ENCODE measurements at regions not wholly inside any gene's neighbourhood (a gene's known extent, or its start where the extent isn't known, plus 50 kb on each side); places are given as distances from the start of the nearest gene placed in this dataset.

GRCh38 chr5:125896368-125896767, 526.8 kb upstream of the GRAMD2B start:
- Histone ChIP-seq H3K4me3 (no peak overlapping the region), H3K36me3 (no peaks in the 10 kb centered on the region), H3K27me3 (no peaks in the 10 kb centered on the region), H3K27ac (no peak overlapping the region), H3K9me3 (no peaks in the 10 kb centered on the region), H3K4me1 (peaks cover 0 to 3% (median 0%) of the 10 kb centered on the region in 4 donors)
- 7 to 72% methylated on average over 3 of the region's 3 CpGs for WGBS, 2 donors
- TF ChIP-seq EP300 (IDR thresholded peaks at IDR 0.05) (no peak), POLR2A (IDR thresholded peaks at IDR 0.05) (no peak), POLR2AphosphoS5 (IDR thresholded peaks at IDR 0.05) (no peak)
- TF ChIP-seq, protein P1, sequence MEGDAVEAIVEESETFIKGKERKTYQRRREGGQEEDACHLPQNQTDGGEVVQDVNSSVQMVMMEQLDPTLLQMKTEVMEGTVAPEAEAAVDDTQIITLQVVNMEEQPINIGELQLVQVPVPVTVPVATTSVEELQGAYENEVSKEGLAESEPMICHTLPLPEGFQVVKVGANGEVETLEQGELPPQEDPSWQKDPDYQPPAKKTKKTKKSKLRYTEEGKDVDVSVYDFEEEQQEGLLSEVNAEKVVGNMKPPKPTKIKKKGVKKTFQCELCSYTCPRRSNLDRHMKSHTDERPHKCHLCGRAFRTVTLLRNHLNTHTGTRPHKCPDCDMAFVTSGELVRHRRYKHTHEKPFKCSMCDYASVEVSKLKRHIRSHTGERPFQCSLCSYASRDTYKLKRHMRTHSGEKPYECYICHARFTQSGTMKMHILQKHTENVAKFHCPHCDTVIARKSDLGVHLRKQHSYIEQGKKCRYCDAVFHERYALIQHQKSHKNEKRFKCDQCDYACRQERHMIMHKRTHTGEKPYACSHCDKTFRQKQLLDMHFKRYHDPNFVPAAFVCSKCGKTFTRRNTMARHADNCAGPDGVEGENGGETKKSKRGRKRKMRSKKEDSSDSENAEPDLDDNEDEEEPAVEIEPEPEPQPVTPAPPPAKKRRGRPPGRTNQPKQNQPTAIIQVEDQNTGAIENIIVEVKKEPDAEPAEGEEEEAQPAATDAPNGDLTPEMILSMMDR (IDR thresholded peaks at IDR 0.05): no peak
- no peak for DNase-seq
- intact Hi-C loops (cut with DNase I): no loop called here

- H3K36me3 ChIP-seq: no peaks in the 10 kb centered on the region
- H3K27ac ChIP-seq: no peak overlapping the region
- no peaks in the 10 kb centered on the region for H3K4me1 ChIP-seq
- H3K9me3 ChIP-seq: no peaks in the 10 kb centered on the region
- no peaks in the 10 kb centered on the region for H3K27me3 ChIP-seq
- intact Hi-C loops (cut with DNase I): no loop called here
- H3K4me3 ChIP-seq: no peak overlapping the region
- no peak for DNase-seq
- TF ChIP-seq POLR2AphosphoS5 (IDR thresholded peaks at IDR 0.05): no peak
- no peak for TF ChIP-seq POLR2A (IDR thresholded peaks at IDR 0.05)
- TF ChIP-seq, protein P1 (IDR thresholded peaks at IDR 0.05): no peak
- TF ChIP-seq EP300 (IDR thresholded peaks at IDR 0.05): no peak
Measured at GRCh38 chr5:125897089-125897488, 526.1 kb upstream of the GRAMD2B start.

GRCh38 chr5:125898851-125899405, 524.3 kb upstream of the GRAMD2B start:
- no peaks in the 10 kb centered on the region for H3K27me3 ChIP-seq
- WGBS, 2 donors: 87 to 91% methylated on average over 2 of the region's 2 CpGs
- H3K27ac ChIP-seq: no peak overlapping the region
- H3K36me3 ChIP-seq: no peaks in the 10 kb centered on the region
- no peaks in the 10 kb centered on the region for H3K4me1 ChIP-seq
- TF ChIP-seq, protein P1 (IDR thresholded peaks at IDR 0.05): no peak
- TF ChIP-seq POLR2A (IDR thresholded peaks at IDR 0.05): no peak
- TF ChIP-seq EP300 (IDR thresholded peaks at IDR 0.05): no peak
- no peak for TF ChIP-seq POLR2AphosphoS5 (IDR thresholded peaks at IDR 0.05)
- H3K9me3 ChIP-seq: no peaks in the 10 kb centered on the region
- intact Hi-C loops (cut with DNase I): no loop called here
- DNase-seq: no peak
- no peak overlapping the region for H3K4me3 ChIP-seq

- Histone ChIP-seq H3K4me1 (no peaks in the 10 kb centered on the region), H3K27me3 (no peaks in the 10 kb centered on the region), H3K36me3 (no peaks in the 10 kb centered on the region), H3K9me3 (peaks cover 0 to 3% (median 0%) of the 10 kb centered on the region in 4 donors), H3K27ac (no peak overlapping the region), H3K4me3 (no peak overlapping the region)
- intact Hi-C loops (cut with DNase I): no loop called here
- 98 to 100% methylated on average over 1 of the region's 1 CpG for WGBS, 2 donors
- DNase-seq: no peak
- no peak for TF ChIP-seq POLR2AphosphoS5 (IDR thresholded peaks at IDR 0.05)
- TF ChIP-seq EP300 (IDR thresholded peaks at IDR 0.05): no peak
- TF ChIP-seq, protein P1 (IDR thresholded peaks at IDR 0.05): no peak
- no peak for TF ChIP-seq POLR2A (IDR thresholded peaks at IDR 0.05)
Measured at GRCh38 chr5:125912028-125912427, 511.2 kb upstream of the GRAMD2B start.

GRCh38 chr5:125913200-125913599, 510.0 kb upstream of the GRAMD2B start:
- H3K27me3 ChIP-seq: no peaks in the 10 kb centered on the region
- intact Hi-C loops (cut with DNase I): no loop called here
- no peak overlapping the region for H3K27ac ChIP-seq
- no peak overlapping the region for H3K4me3 ChIP-seq
- H3K36me3 ChIP-seq: no peaks in the 10 kb centered on the region
- TF ChIP-seq EP300 (IDR thresholded peaks at IDR 0.05): no peak
- TF ChIP-seq, protein P1 (IDR thresholded peaks at IDR 0.05): no peak
- TF ChIP-seq POLR2A (IDR thresholded peaks at IDR 0.05): no peak
- TF ChIP-seq POLR2AphosphoS5 (IDR thresholded peaks at IDR 0.05): no peak
- WGBS, 2 donors: 94 to 96% methylated on average over 2 of the region's 2 CpGs
- no peak for DNase-seq
- H3K4me1 ChIP-seq: no peaks in the 10 kb centered on the region
- H3K9me3 ChIP-seq: peaks cover 0 to under 1% (median 0%) of the 10 kb centered on the region in 4 donors

Data from sigmoid colon (tissue), 6 donors.